ENCODE measurements at regions not wholly inside any gene's neighbourhood (a gene's known extent, or its start where the extent isn't known, plus 50 kb on each side); places are given as distances from the start of the nearest gene placed in this dataset.
"Not testable (repeated sequence)": the region's sequence is repeated elsewhere in the genome, so short reads cannot be mapped to it uniquely, and the experiment has no call there.

DNA sequence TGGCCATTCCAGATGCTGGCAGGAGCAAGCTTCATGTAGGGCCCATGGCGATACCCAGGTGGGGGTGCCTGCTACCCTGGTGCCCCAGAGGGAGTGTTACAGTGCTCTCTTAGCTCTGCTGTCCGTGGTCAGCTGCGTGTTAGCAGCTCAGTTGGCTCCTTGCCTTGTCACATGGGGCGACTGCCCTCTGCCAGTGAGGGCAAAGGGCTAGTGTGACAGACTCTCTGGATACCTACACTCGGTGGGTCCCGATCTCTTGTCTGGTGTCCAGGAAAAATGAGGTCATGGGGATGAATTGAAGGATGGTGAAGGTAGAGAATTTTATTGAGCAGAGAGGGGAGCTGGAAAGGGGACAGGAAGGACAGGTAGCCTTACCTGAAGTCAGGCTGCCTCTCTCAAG, 152.2 kb downstream of the CYP26A1 start:
- no peak for DNase-seq (ENCODE audit: low spot score in 2 of 2)
- intact Hi-C loops (cut with DNase I), result no loop called here

DNA sequence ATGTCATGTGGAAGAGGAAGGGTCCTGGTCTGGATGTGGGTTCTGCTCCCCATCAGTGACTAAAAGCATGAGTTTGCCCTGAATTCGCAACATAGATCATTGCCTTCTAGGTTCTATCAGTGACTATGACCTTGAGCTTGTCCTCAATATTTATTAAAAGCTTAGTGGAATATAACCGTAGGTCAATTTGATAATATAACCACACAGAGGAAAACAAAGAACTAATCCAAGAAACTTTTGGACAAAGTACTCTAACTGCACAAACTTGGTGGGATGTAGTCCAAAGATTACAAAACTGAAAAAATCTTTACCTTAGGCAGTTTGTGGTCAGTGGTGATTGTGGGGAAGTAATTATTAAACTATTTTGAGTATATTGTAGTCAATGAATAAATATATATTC, 152.9 kb downstream of the CYP26A1 start:
- Histone ChIP-seq H3K27ac (no peak overlapping the region), H3K27me3 (no peaks in the 10 kb centered on the region), H3K4me1 (no peaks in the 10 kb centered on the region), H3K9me3 (no peaks in the 10 kb centered on the region), H3K36me3 (no peaks in the 10 kb centered on the region), H3K4me3 (no peak overlapping the region)
- TF ChIP-seq, protein P1, sequence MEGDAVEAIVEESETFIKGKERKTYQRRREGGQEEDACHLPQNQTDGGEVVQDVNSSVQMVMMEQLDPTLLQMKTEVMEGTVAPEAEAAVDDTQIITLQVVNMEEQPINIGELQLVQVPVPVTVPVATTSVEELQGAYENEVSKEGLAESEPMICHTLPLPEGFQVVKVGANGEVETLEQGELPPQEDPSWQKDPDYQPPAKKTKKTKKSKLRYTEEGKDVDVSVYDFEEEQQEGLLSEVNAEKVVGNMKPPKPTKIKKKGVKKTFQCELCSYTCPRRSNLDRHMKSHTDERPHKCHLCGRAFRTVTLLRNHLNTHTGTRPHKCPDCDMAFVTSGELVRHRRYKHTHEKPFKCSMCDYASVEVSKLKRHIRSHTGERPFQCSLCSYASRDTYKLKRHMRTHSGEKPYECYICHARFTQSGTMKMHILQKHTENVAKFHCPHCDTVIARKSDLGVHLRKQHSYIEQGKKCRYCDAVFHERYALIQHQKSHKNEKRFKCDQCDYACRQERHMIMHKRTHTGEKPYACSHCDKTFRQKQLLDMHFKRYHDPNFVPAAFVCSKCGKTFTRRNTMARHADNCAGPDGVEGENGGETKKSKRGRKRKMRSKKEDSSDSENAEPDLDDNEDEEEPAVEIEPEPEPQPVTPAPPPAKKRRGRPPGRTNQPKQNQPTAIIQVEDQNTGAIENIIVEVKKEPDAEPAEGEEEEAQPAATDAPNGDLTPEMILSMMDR (IDR thresholded peaks at IDR 0.05), result no peak
- DNase-seq (ENCODE audit: low spot score in 2 of 2), result no peak
- intact Hi-C loops (cut with DNase I), result no loop called here

More for the DNA sequence above, 152.2 kb downstream of the CYP26A1 start:
- no peaks in the 10 kb centered on the region for H3K27me3 ChIP-seq
- no peak overlapping the region for H3K27ac ChIP-seq
- H3K4me1 ChIP-seq, result no peaks in the 10 kb centered on the region
- H3K36me3 ChIP-seq, result no peaks in the 10 kb centered on the region
- TF ChIP-seq, protein P1 (IDR thresholded peaks at IDR 0.05), result no peak
- H3K9me3 ChIP-seq, result no peaks in the 10 kb centered on the region
- no peak overlapping the region for H3K4me3 ChIP-seq

DNA sequence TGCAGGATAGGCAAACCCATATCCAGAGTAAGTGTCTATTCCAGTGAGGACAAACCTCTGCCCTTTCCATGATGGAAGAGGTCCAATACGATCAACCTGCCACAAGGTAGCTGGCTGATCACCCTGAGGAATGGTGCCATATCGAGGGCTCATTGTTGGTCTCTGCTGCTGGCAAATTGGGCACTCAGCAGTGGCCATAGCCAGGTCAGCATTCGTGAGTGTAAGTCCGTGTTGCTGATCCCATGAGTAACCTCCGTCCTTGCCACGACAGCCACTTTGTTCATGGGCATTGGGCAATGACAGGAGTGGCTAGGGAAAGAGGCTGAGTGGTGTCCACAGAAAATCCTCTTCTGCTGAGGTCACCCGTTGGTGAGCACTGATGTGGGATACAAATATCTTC, 156.9 kb downstream of the CYP26A1 start:
- DNase-seq (ENCODE audit: low spot score in 2 of 2); H3K4me3 ChIP-seq; intact Hi-C loops (cut with DNase I): not testable (repeated sequence)

DNA sequence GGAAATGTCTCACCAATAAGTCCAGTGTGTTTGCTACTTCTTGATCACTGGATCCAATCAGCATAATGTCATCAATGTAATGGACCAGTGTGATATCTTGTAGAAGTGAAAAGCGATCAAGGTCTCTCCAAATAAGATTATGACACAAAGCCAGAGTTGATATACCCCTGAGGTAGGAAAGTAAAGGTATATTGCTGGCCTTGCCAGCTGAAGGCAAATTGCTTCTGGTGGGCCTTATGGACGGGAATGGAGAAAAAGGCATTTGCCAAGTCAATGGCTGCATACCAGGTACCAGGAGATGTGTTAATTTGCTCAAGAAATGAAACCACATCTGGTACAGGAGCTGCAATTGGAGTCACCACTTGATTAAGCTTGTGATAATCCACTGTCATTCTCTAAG, 158.5 kb downstream of the CYP26A1 start:
- intact Hi-C loops (cut with DNase I); H3K9me3 ChIP-seq: not testable (repeated sequence)

More for the DNA sequence above, 156.9 kb downstream of the CYP26A1 start:
- H3K27ac ChIP-seq, H3K4me1 ChIP-seq, H3K9me3 ChIP-seq, H3K27me3 ChIP-seq, H3K36me3 ChIP-seq: not testable (repeated sequence)

GRCh38 chr10:93234940-93235339, 161.2 kb downstream of the CYP26A1 start:
- H3K9me3 ChIP-seq; intact Hi-C loops (cut with DNase I); H3K27ac ChIP-seq: not testable (repeated sequence)

More for the DNA sequence above, 158.5 kb downstream of the CYP26A1 start:
- not testable (repeated sequence) for DNase-seq (ENCODE audit: low spot score in 2 of 2); H3K4me1 ChIP-seq; H3K36me3 ChIP-seq; H3K27ac ChIP-seq; H3K27me3 ChIP-seq; H3K4me3 ChIP-seq

DNA sequence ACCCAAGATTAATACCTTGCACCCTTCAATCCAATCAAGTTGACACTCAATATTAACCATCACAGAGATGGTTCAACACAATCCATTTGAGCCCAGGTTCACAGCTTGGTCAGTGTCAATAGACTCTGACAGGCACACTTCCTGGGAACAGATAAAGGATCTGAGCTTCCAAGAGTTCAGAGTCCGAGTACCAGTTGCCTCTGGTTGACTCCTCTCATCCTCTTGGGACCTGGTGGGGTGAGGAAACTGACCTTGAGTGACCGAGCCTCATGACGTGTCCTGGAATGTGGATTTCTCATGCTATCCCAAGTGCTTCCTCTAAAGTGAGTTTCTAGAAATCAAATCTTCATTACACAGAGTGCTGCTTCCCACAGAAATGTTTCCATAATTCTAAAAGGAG, 162.0 kb downstream of the CYP26A1 start:
- Histone ChIP-seq H3K4me1 (peaks cover 0 to 2% of the 10 kb centered on the region in 2 donors), H3K27me3 (no peaks in the 10 kb centered on the region), H3K36me3 (no peaks in the 10 kb centered on the region), H3K9me3 (no peaks in the 10 kb centered on the region), H3K27ac (no peak overlapping the region), H3K4me3 (no peak overlapping the region)
- no peak for DNase-seq (ENCODE audit: low spot score in 2 of 2)
- TF ChIP-seq, protein P1 (IDR thresholded peaks at IDR 0.05), result no peak
- intact Hi-C loops (cut with DNase I), result no loop called here

More at GRCh38 chr10:93234940-93235339, 161.2 kb downstream of the CYP26A1 start:
- not testable (repeated sequence) for H3K4me1 ChIP-seq; H3K4me3 ChIP-seq; H3K27me3 ChIP-seq; DNase-seq (ENCODE audit: low spot score in 2 of 2); H3K36me3 ChIP-seq

DNA sequence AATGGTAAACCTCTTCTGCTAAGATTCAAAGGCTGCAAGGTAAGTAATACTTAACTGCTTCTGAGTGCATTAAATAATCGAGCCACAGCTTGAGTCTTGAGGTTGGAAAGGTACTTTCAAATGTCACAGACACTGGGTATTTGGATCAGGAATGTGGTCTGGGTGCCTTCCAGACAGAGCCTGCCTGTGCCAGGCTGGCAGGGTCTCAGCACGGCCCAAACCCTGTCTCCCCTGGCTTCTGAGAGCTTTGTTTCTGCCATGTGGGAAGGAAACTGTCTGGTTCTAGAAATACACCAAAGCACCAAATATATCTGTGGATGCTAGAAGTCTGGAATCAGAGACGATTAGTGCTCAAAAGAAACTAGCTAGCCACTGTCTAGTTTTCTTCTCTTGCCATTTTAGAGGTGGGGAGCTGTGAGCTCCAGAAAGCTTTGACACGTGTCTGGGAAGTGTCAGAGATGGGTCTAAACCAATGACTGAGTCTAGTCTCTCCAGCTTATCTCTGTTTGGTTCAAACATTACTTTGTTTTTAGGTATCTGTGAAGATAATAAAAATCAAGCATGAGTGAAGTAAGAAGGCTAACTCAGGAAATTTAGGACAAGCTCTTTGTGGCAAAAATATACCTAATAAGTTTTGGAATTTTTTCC, 162.8 kb downstream of the CYP26A1 start:
- no peaks in the 10 kb centered on the region for H3K9me3 ChIP-seq
- no peaks in the 10 kb centered on the region for H3K27me3 ChIP-seq
- no peak overlapping the region for H3K4me3 ChIP-seq
- H3K36me3 ChIP-seq, result no peaks in the 10 kb centered on the region
- intact Hi-C loops (cut with DNase I), result no loop called here
- no peak for DNase-seq (ENCODE audit: low spot score in 2 of 2)
- H3K27ac ChIP-seq, result no peak overlapping the region
- TF ChIP-seq, protein P1 (IDR thresholded peaks at IDR 0.05), result no peak
- peaks cover 0 to 2% of the 10 kb centered on the region in 2 donors for H3K4me1 ChIP-seq

Measured in ascending aorta (tissue), 2 donors.